Stomach (tissue), 8 donors: ENCODE measurements at regions not wholly inside any gene's neighbourhood (a gene's known extent, or its start where the extent isn't known, plus 50 kb on each side); places are given as distances from the start of the nearest gene placed in this dataset.

Source experiments
- DNase-seq, 2 donors: peaks; one replicate each; pipeline versions ENCODE4 v3.0.0 to v3.0.0-alpha.2; 2013 to 2019
- H3K27ac ChIP-seq, 5 donors: fragments of 200-600 bp in 4 of 5; sonication (generic) in 4 of 5; one replicate each; pipeline ENCODE4 v1.5.1; 2013 to 2019; ENCODE audit warnings: mild to moderate bottlenecking in 1 of 5, moderate library complexity in 1 of 5
- H3K27me3 ChIP-seq, 3 donors: fragments of 200-600 bp; sonication (generic); one replicate each; pipeline ENCODE4 v1.5.1; 2017 to 2019; ENCODE audit warnings: mixed run types in 1 of 3
- H3K36me3 ChIP-seq, 4 donors: fragments of 200-600 bp; sonication (generic); 1 replicate in 3 of 4; 2 replicates in 1 of 4; pipeline ENCODE4 v1.5.1; 2016 to 2019
- H3K4me1 ChIP-seq, 4 donors: fragments of 200-600 bp; sonication (generic); one replicate each; pipeline ENCODE4 v1.5.1; 2016 to 2019
- H3K4me3 ChIP-seq, 4 donors: fragments of 200-600 bp; sonication (generic) in 3 of 4; one replicate each; pipeline ENCODE4 v1.5.1; 2016 to 2019; ENCODE audit warnings: mild to moderate bottlenecking in 1 of 4
- H3K9me3 ChIP-seq, 4 donors: fragments of 200-600 bp; sonication (generic); one replicate each; pipeline ENCODE4 v1.5.1; 2016 to 2019
- CTCF ChIP-seq, 7 experiments: fragments of 450-650 bp in 4 of 7; fragments of 200-600 bp in 3 of 7; sonication (generic) in 3 of 7; IDR thresholded peaks; one replicate each; pipeline ENCODE4 v1.5.1; 2016 to 2019; ENCODE audit warnings: antibody characterized with exemption in 7 of 7, control low read depth in 2 of 7, mild to moderate bottlenecking in 1 of 7
- EP300 ChIP-seq: sonication (generic); formaldehyde crosslinking; IDR thresholded peaks from one replicate; pipeline ENCODE4 v1.6.1; 2017; ENCODE audit warnings: antibody characterized with exemption
- POLR2A ChIP-seq, 4 donors: fragments of 450-650 bp; IDR thresholded peaks; one replicate each; pipeline ENCODE4 v1.6.1; 2016; ENCODE audit warnings: antibody characterized with exemption in 4 of 4, control low read depth in 2 of 4, mild to moderate bottlenecking in 1 of 4, moderate library complexity in 1 of 4
- POLR2AphosphoS5 ChIP-seq, 3 donors: sonication (generic); formaldehyde crosslinking; IDR thresholded peaks; one replicate each; pipeline ENCODE4 v1.6.1; 2016; ENCODE audit warnings: antibody characterized with exemption in 3 of 3
- WGBS, 5 donors: extraction: QIAGEN DNeasy Blood & Tissue Kit in 3 of 5; methylation state at CpG; one replicate each; pipeline versions ENCODE4 v1.1.5 to v1.1.7; 2013 to 2018; 5-methylcytosine and 5-hydroxymethylcytosine counted together
- intact Hi-C: fragments of 100-400 bp; cut with DNase I; formaldehyde crosslinking; loops from one replicate; pipeline ENCODE4 v1.15.1; 2023; ENCODE audit warnings: low total_unique reads
- donor health status: healthy with polysubstance abuse.
- donor health status: Bipolar disorder and iron deficiency.
- donor health status: healthy.

- 55 to 82% (median 78%) methylated on average over 3 to 4 of the region's 4 CpGs for WGBS, 5 donors
- Histone ChIP-seq H3K9me3 (no peaks in the 10 kb centered on the region), H3K27me3 (no peaks in the 10 kb centered on the region), H3K4me3 (no peak overlapping the region), H3K36me3 (no peaks in the 10 kb centered on the region), H3K27ac (no peak overlapping the region), H3K4me1 (no peaks in the 10 kb centered on the region)
- DNase-seq = peak in 1 of 2 donors; percentile 34
- intact Hi-C loops = no loop called here
- TF ChIP-seq POLR2AphosphoS5 (IDR thresholded peaks at IDR 0.05) (no peak), POLR2A (IDR thresholded peaks at IDR 0.05) (no peak), CTCF (IDR thresholded peaks at IDR 0.05) (no peak), EP300 (no peak)
Observed at GRCh38 chr14:62077676-62078261, 315.5 kb downstream of the SNAPC1 start.

- Histone ChIP-seq H3K36me3 (no peaks in the 10 kb centered on the region), H3K27me3 (no peaks in the 10 kb centered on the region), H3K4me1 (no peaks in the 10 kb centered on the region), H3K9me3 (no peaks in the 10 kb centered on the region), H3K4me3 (no peak overlapping the region), H3K27ac (no peak overlapping the region)
- TF ChIP-seq POLR2AphosphoS5 (IDR thresholded peaks at IDR 0.05) = no peak
- TF ChIP-seq CTCF (IDR thresholded peaks at IDR 0.05) = no peak
- TF ChIP-seq EP300 = no peak
- no peak for TF ChIP-seq POLR2A (IDR thresholded peaks at IDR 0.05)
- WGBS, 5 donors = 61 to 81% (median 74%) methylated on average over 1 of the region's 1 CpG
- intact Hi-C loops = no loop called here
- DNase-seq = no peak
Observed at GRCh38 chr14:62079038-62079437, 316.8 kb downstream of the SNAPC1 start.

GRCh38 chr14:62081012-62081612, 318.9 kb downstream of the SNAPC1 start:
- no peaks in the 10 kb centered on the region for H3K27me3 ChIP-seq
- WGBS, 5 donors = 87 to 91% (median 88%) methylated on average over 9 to 10 of the region's 10 CpGs
- H3K4me1 ChIP-seq = no peaks in the 10 kb centered on the region
- no peak for DNase-seq
- peaks cover 0 to 10% (median 8%) of the 10 kb centered on the region in 4 donors for H3K9me3 ChIP-seq
- H3K4me3 ChIP-seq = no peak overlapping the region
- intact Hi-C loops = no loop called here
- no peak for TF ChIP-seq POLR2A (IDR thresholded peaks at IDR 0.05)
- no peak for TF ChIP-seq CTCF (IDR thresholded peaks at IDR 0.05)
- TF ChIP-seq POLR2AphosphoS5 (IDR thresholded peaks at IDR 0.05) = no peak
- TF ChIP-seq EP300 = no peak
- no peaks in the 10 kb centered on the region for H3K36me3 ChIP-seq
- no peak overlapping the region for H3K27ac ChIP-seq

GRCh38 chr14:62081951-62082350, 319.7 kb downstream of the SNAPC1 start:
- DNase-seq = no peak
- H3K4me3 ChIP-seq = no peak overlapping the region
- intact Hi-C loops = no loop called here
- H3K27me3 ChIP-seq = no peaks in the 10 kb centered on the region
- no peaks in the 10 kb centered on the region for H3K36me3 ChIP-seq
- no peaks in the 10 kb centered on the region for H3K4me1 ChIP-seq
- 74 to 89% (median 81%) methylated on average over 8 of the region's 8 CpGs for WGBS, 5 donors
- peaks cover 0 to 10% (median 8%) of the 10 kb centered on the region in 4 donors for H3K9me3 ChIP-seq
- TF ChIP-seq POLR2AphosphoS5 (IDR thresholded peaks at IDR 0.05) = no peak
- no peak for TF ChIP-seq EP300
- TF ChIP-seq CTCF (IDR thresholded peaks at IDR 0.05) = no peak
- TF ChIP-seq POLR2A (IDR thresholded peaks at IDR 0.05) = no peak
- no peak overlapping the region for H3K27ac ChIP-seq
